Caco-2 (cell line): ENCODE measurements at regions not wholly inside any gene's neighbourhood (a gene's known extent, or its start where the extent isn't known, plus 50 kb on each side); places are given as distances from the start of the nearest gene placed in this dataset.
A peak's percentile ranks its signal among the peaks of the same experiment; 100 is the strongest.

Experiments used
- BruUV-seq: library from RNA; stranded (reverse); fragments of 400-500 nt; replicated peaks from 2 replicates; lab custom pipeline; 2021; lab: Mats Ljungman, UMichigan
- CTCF ChIA-PET: fragments of 300-600 bp; sonication (Branson Sonifier 250); formaldehyde crosslinking; loops from one replicate; lab custom pipeline; 2022; ENCODE audit warnings: antibody characterized with exemption; lab: Charles Lee
- POLR2A ChIA-PET: fragments of 300-600 bp; sonication (Branson Sonifier 250); formaldehyde crosslinking; loops from one replicate; lab custom pipeline; 2022; ENCODE audit warnings: antibody characterized with exemption; lab: Charles Lee
- DNase-seq, 2 experiments: peaks; one replicate each; pipeline versions ENCODE4 v3.0.0 to v3.0.0-alpha.2; 2020 to 2022
- H3K27me3 ChIP-seq: replicated peaks from 2 replicates; pipeline ENCODE4 v1.6.0; 2011; ENCODE audit warnings: low read length; ENCODE audit not compliant: control insufficient read depth, insufficient read depth
- H3K36me3 ChIP-seq: 2 replicates; pipeline ENCODE4 v1.5.1; 2011; ENCODE audit warnings: low read length; ENCODE audit not compliant: control insufficient read depth, insufficient read depth
- H3K4me1 ChIP-seq: fragments of 250-450 bp; sonication (Bioruptor Pico); 2 replicates; pipeline ENCODE4 v1.5.1; 2020; ENCODE audit warnings: mild to moderate bottlenecking
- H3K4me3 ChIP-seq: 2 replicates; pipeline ENCODE4 v1.5.1; 2011; ENCODE audit warnings: low read depth, mild to moderate bottlenecking, control low read depth, low read length
- H3K9me3 ChIP-seq: fragments of 250-450 bp; sonication (Bioruptor Pico); 2 replicates; pipeline ENCODE4 v1.5.1; 2020; ENCODE audit warnings: mild to moderate bottlenecking, moderate library complexity
- H3K27ac Mint-ChIP-seq: one replicate; pipeline ENCODE4 v1.8.0; 2022; ENCODE audit warnings: mixed read lengths; ENCODE audit not compliant: unreplicated experiment
- H3K27me3 Mint-ChIP-seq: one replicate; pipeline ENCODE4 v1.8.0; 2022; ENCODE audit warnings: mixed read lengths; ENCODE audit not compliant: insufficient read depth, unreplicated experiment
- H3K36me3 Mint-ChIP-seq: one replicate; pipeline ENCODE4 v1.8.0; 2022; ENCODE audit warnings: mild to moderate bottlenecking, mixed read lengths; ENCODE audit not compliant: insufficient read depth, unreplicated experiment
- H3K4me1 Mint-ChIP-seq: one replicate; pipeline ENCODE4 v1.8.0; 2022; ENCODE audit warnings: low read depth, mixed read lengths; ENCODE audit not compliant: unreplicated experiment
- H3K4me3 Mint-ChIP-seq: one replicate; pipeline ENCODE4 v1.8.0; 2022; ENCODE audit warnings: mild to moderate bottlenecking, moderate library complexity, mixed read lengths; ENCODE audit not compliant: unreplicated experiment
- H3K9me3 Mint-ChIP-seq: one replicate; pipeline ENCODE4 v1.8.0; 2022; ENCODE audit warnings: mixed read lengths; ENCODE audit not compliant: unreplicated experiment
- intact Hi-C: fragments of 100-400 bp; cut with micrococcal nuclease; formaldehyde crosslinking; loops from one replicate; pipeline ENCODE4 v1.10.0; 2022; ENCODE audit not compliant: unreplicated experiment
- TF ChIP-seq, protein P1 (sequence below), 2 experiments: fragments of 200-600 bp in 1 of 2; IDR thresholded peaks; 1 replicate in 1 of 2; 2 replicates in 1 of 2; pipeline versions ENCODE4 v1.5.1 to v1.8.0; 2011 to 2022; ENCODE audit warnings: antibody characterized with exemption in 1 of 2, control low read depth in 1 of 2, inconsistent platforms in 1 of 2, low read depth in 1 of 2, low read length in 1 of 2, mild to moderate bottlenecking in 1 of 2, moderate library complexity in 1 of 2; ENCODE audit not compliant: insufficient read depth in 1 of 2, severe bottlenecking in 1 of 2, unreplicated experiment in 1 of 2

DNA sequence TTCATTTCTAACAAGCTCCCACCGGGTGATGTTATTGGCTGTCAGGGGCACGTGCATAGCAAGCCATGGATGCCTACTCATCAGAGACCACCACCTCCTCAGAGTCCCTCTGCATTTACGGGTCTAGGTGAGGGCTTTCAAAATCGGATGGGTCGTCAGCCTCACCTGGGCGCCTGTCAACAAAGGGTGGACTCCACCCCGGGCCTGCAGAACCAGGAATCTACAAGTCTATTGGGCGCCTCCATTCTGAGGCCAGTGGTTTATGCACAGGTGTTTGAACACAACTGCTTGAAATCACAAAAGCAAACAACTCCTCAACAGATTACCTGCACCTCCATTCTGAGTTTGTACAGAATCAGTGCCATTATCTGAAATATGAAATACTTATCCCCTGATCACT lies 318.9 kb downstream of the PTTG2 start:
- Mint-ChIP-seq H3K4me1 (peaks cover 36% of the 10 kb centered on the region), H3K27ac (peak overlapping the region; percentile 84), H3K4me3 (peak overlapping the region; percentile 38), H3K36me3 (peaks cover 8% of the 10 kb centered on the region), H3K9me3 (no peaks in the 10 kb centered on the region), H3K27me3 (no peaks in the 10 kb centered on the region)
- TF ChIP-seq, protein P1, sequence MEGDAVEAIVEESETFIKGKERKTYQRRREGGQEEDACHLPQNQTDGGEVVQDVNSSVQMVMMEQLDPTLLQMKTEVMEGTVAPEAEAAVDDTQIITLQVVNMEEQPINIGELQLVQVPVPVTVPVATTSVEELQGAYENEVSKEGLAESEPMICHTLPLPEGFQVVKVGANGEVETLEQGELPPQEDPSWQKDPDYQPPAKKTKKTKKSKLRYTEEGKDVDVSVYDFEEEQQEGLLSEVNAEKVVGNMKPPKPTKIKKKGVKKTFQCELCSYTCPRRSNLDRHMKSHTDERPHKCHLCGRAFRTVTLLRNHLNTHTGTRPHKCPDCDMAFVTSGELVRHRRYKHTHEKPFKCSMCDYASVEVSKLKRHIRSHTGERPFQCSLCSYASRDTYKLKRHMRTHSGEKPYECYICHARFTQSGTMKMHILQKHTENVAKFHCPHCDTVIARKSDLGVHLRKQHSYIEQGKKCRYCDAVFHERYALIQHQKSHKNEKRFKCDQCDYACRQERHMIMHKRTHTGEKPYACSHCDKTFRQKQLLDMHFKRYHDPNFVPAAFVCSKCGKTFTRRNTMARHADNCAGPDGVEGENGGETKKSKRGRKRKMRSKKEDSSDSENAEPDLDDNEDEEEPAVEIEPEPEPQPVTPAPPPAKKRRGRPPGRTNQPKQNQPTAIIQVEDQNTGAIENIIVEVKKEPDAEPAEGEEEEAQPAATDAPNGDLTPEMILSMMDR (IDR thresholded peaks at IDR 0.05; ENCODE audit: insufficient read depth in 1 of 2, low read depth in 1 of 2, low read length in 1 of 2, severe bottlenecking in 1 of 2, unreplicated experiment in 1 of 2), result no peak
- intact Hi-C loops, result loop anchor here (1.0 to 5.0 kb wide), 3 partner anchors 49 to 388 kb away; no protein-coding TSS in a partner anchor
- H3K27me3 ChIP-seq, result no peaks in the 10 kb centered on the region
- no peaks in the 10 kb centered on the region; the same call in 1 of the 2 replicates for H3K9me3 ChIP-seq
- peaks cover 46% of the 10 kb centered on the region for H3K4me1 ChIP-seq
- DNase-seq, result peak in 1 of 2 experiments; percentile 9
- BruUV-seq, result no TSS peak
- CTCF ChIA-PET, result interaction anchor here (0.7 to 1.3 kb wide), 3 partner anchors 39 to 210 kb away, joined by 4 to 10 read pairs (median 4); no protein-coding TSS in a partner anchor
- no peak overlapping the region for H3K4me3 ChIP-seq
- POLR2A ChIA-PET, result no interaction called here
- no peaks in the 10 kb centered on the region for H3K36me3 ChIP-seq

DNA sequence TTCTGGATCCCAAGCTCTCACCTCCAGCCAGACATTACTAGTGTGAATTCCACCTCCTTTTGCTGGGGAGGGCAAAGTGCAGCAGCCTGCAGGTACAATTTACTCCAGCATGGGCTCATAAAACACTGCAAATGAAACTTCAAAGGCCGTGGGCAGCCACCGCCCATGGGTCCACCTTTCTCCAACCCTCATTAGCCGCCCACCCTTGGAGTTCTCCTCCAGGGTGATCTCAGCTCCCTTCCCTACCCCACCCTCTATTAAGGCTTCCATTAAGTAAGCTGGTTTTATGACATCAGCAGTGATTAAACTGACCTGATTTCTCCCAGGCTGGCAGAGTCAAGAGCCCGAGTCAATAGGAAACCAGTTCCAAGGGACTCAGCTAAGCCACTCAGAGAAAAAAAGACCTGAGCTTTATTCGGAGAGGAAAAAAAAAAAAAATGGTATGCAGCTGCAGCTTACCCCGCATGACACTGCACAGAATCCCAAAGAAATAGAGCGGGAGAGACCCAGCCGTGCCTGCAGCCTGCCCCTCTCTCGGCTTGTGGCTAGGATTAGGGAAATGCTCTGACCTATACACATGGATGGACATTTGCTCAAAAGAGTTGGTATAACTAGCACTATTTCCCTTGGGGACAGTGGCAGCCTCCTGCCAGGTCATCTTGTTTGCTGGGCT lies 319.6 kb downstream of the PTTG2 start:
- no peaks in the 10 kb centered on the region for H3K27me3 ChIP-seq
- no peaks in the 10 kb centered on the region for H3K36me3 ChIP-seq
- Mint-ChIP-seq H3K4me1 (peaks cover 34% of the 10 kb centered on the region), H3K9me3 (no peaks in the 10 kb centered on the region), H3K27me3 (no peaks in the 10 kb centered on the region), H3K36me3 (peaks cover 8% of the 10 kb centered on the region), H3K27ac (peak overlapping the region; percentile 84), H3K4me3 (peak overlapping the region; percentile 38)
- TF ChIP-seq, protein P1 (IDR thresholded peaks at IDR 0.05; ENCODE audit: insufficient read depth in 1 of 2, low read depth in 1 of 2, low read length in 1 of 2, severe bottlenecking in 1 of 2, unreplicated experiment in 1 of 2), result no peak
- H3K4me1 ChIP-seq, result peaks cover 45% of the 10 kb centered on the region
- H3K9me3 ChIP-seq, result no peaks in the 10 kb centered on the region; the same call in 1 of the 2 replicates
- BruUV-seq, result no TSS peak
- DNase-seq, result peak; percentile 76 to 89
- POLR2A ChIA-PET, result no interaction called here
- intact Hi-C loops, result loop anchor here (1.0 to 5.0 kb wide), 3 partner anchors 49 to 388 kb away; no protein-coding TSS in a partner anchor
- H3K4me3 ChIP-seq, result no peak overlapping the region
- CTCF ChIA-PET, result interaction anchor here (0.7 to 1.3 kb wide), 3 partner anchors 39 to 211 kb away, joined by 4 to 10 read pairs (median 4); no protein-coding TSS in a partner anchor

GRCh38 chr4:38280323-38280706 lies 320.1 kb downstream of the PTTG2 start:
- no TSS peak for BruUV-seq
- Histone ChIP-seq H3K4me1 (peaks cover 40% of the 10 kb centered on the region), H3K36me3 (no peaks in the 10 kb centered on the region), H3K9me3 (no peaks in the 10 kb centered on the region; the same call in 1 of the 2 replicates), H3K4me3 (no peak overlapping the region), H3K27me3 (no peaks in the 10 kb centered on the region)
- peak overlapping the region; percentile 84 for H3K27ac Mint-ChIP-seq
- H3K4me3 Mint-ChIP-seq, result peak overlapping the region; percentile 38
- TF ChIP-seq, protein P1 (IDR thresholded peaks at IDR 0.05; ENCODE audit: insufficient read depth in 1 of 2, low read depth in 1 of 2, low read length in 1 of 2, severe bottlenecking in 1 of 2, unreplicated experiment in 1 of 2), result no peak
- no peaks in the 10 kb centered on the region for H3K27me3 Mint-ChIP-seq
- POLR2A ChIA-PET, result no interaction called here
- CTCF ChIA-PET, result interaction anchor here (1.2 kb wide), 1 partner anchor 39 kb away, joined by 10 read pairs; no protein-coding TSS in a partner anchor
- peaks cover 8% of the 10 kb centered on the region for H3K36me3 Mint-ChIP-seq
- H3K4me1 Mint-ChIP-seq, result peaks cover 29% of the 10 kb centered on the region
- intact Hi-C loops, result no loop called here
- DNase-seq, result no peak
- no peaks in the 10 kb centered on the region for H3K9me3 Mint-ChIP-seq
